HG02759 (cell line): ENCODE measurements at regions not wholly inside any gene's neighbourhood (a gene's known extent, or its start where the extent isn't known, plus 50 kb on each side); places are given as distances from the start of the nearest gene placed in this dataset.

ENCODE experiments used
- ATAC-seq: cut with Tn5 transposase; IDR thresholded peaks from one replicate; pipeline ENCODE4 v1.9.1; 2021; ENCODE audit warnings: mild to moderate bottlenecking, moderate library complexity; ENCODE audit not compliant: unreplicated experiment

DNA sequence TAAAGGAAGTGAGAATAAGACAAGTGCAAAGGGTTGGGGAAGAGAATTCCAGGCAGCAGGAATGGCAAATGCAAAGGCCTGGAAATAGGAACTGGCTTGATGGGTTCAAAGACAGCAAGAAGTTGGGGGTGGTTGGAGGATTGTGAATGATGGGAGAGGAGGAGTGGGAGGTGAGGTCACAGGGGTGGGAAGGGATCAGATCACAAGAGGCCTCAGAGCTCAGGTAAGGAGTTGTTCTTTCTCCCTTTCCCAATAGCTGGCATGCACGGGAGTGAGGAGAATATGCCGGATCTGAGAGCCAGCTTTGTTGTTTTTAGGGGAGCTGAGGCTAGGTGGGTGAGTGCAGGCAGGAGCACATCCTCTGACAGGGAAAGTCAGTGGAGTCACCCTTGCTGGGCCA lies 94.0 kb upstream of the RAB3GAP2 start:
- no peak for ATAC-seq

DNA sequence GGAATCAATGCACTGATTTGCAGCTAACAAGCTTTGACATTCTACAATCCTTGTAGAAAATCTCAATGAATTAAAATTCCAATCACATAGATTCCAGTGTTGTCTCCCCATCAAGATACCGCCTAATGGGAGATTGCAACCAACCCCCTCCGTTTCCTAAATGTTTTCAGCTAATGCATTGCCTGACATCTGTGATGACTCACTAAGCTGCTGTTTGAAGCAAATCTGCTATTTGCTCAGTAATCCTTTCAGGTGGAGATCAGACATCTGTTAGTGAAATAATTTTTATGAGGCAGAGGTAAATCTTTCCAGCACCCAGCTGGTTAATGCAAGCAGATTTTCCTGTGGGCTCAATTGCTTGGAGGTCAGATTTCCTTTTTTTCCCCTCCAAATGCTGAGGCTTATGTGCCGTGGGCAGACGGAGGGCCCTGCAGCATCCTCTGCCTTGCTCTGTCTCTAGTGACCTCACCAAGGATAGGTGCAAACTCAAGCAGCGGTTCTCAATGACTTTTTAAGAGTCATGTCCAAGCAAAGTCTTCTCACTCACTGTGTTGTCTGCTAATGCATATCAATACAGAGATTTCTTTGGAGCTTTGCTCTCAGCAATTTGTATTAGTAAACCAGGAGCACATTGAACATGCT lies 91.1 kb upstream of the RAB3GAP2 start:
- no peak for ATAC-seq

DNA sequence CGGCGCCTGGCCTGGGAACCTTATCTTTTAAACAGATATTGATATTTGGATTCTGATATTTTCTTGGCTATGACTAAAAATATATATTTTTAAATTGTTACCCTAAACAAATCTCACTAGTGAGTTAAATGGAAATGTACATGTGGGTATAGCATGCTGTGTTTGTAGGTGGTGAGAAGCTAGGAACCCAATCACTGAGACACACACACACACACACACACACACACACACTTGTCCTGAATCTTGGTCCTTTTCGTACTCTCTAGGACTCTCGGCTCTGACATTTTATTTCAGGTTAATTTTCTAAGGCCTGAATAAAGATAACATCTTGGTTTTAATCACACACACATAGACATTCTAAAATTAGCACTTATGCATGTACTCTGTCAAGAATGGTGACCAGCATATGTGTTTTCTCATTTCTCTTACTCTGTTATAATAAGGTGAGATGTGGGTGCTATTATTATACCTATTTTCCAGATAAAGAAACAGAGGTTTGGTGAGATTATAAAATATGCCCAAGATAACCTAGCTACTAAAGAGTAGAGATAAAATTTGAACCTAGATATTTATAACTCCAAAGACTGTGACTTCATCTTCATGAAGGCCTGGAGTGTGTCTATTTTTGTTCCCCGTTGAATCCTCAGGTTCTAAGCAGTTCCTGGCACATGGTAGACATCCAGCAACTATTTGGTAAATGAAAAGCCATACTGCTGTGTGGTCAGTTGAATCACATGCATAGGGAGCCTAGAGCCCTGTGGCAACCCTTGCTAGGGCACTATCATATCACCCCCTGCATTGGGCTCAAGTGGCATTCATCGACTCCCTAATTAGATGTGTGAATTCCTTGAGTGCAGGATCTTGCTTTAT lies 85.0 kb upstream of the RAB3GAP2 start:
- ATAC-seq = no peak

DNA sequence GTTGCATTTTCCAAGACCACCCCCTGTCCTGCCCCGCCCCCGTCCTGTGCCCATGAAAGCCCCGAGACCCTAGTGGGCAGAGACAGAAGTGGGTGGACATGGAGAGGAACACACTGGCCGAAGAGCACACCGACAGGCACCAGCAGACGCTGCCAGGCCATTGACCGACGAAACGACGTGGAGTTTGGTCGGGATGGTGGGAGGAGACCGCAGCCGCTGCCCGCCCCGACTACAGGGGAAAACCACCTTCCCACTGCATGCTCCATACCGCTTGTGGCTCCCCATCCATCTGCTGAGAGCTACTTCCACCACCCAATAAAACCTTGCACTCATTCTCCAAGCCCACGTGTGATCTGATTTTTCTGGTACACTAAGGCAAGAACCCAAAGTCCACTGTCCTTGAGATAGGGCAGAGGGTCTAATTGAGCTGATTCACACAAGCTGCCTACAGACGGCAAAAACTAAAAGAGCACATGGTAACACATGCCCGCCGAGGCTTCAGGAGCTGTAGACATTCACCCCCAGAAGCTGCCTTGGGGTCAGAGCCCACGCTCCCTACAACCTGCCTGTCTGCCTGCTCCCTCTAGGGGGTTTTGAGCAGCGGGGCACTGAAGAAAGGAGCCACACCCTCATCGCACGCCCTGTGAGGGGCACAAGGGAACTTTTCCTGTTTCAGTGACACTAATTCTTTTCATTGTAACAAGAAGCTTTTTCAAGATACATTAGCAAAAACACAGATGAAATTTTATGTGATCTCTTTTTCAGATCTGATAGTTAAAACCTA lies 81.2 kb upstream of the RAB3GAP2 start:
- ATAC-seq = no peak

DNA sequence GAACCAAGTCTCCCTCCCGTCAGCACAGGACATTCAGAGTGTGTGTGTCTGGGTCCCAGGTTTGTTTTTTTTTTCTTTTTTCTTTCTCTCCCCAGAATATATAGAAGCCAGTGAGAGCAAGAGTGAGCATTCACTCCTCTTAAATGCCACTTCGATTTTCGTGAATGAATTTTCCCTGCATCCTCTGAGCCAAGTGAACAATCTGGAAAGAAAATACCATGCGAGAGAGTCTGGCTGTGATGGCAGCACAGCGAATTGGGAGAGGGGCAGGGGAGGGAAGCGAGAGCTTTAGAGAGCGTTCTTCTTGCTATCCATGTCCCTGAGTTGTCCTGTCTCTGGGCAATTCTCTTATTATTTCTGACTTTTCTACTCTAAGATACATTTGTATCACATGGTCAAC lies 76.0 kb upstream of the RAB3GAP2 start:
- ATAC-seq = no peak

DNA sequence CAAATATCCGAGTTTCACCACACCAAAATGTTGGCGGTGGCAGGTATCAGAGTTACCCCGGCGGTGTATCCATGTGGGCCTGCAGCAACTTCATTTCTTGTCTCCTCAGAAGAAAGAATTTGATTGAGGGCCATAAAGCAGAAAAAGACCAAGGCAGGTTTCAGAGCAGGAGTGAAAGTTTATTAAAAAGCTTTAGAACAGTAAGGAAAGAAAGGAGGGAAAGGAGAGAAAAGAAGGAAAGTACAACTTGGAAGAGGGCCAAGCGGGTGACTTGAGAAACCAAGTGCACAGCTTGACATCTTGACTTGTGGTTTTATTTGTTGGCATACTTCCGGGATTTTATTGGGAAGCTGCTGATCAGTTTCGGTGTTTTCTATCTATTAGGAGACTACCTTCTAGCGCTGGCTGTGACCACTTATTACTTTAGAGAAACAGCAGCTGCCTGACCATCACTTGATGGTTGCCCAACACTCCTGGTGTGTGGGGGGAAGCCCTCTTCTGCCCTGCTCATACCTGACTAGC lies 75.5 kb upstream of the RAB3GAP2 start:
- ATAC-seq = no peak

DNA sequence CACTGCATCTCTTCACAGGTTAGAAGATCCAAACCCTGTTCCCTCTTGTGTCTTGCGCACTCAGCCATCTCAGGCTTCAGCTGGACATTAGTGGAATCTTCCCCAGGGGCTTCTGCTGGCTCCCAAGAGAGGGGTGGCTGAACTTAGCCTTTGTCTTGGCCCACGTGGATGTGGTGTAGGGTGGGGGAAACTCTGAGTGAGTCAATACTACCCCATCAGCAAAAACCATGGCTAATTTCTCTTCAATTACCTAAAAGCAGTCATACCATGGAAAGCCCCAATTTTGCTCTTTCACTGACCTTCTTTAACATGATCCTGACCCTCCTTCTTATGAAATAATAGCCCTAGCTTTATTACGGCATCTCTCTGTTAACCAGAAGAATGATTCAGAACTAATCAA lies 72.5 kb upstream of the RAB3GAP2 start:
- peak; percentile 76 for ATAC-seq

DNA sequence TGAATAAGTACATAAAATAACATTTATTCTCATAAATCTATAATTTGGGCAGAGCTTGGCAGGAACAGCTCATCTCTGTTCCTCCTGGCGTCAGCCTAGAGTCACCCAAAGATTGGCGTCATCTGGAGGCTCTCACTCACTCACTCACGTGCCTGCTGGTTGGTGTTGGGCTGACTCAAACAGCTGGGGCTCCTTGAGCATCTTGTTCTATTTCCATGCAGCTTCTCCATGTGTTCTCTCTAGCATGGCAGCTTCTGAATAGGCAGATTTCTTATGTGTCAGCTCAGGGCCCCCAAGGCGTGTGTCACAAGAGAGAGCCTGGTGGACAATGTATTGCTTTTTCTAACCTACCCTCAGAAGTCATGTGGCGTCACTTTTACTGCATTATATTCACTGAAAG lies 70.6 kb upstream of the RAB3GAP2 start:
- ATAC-seq = no peak

DNA sequence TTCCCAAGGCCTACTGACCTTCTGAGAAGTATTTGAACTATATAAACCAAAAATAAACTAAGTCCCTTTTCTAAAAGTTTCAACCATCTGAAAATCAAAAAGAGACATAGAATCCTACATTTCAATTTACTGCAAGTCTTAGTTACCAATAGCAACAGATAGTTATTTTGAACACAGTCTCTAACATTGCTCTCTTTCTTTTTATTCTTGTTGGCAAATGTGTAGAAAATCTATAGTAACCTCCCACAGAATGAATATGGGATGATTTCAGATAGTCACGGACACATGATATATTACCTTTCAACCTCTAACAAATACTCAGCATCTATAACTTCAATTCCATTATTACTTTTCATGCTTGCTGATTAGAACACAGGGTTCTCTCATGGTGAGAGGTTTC lies 68.9 kb upstream of the RAB3GAP2 start:
- no peak for ATAC-seq

DNA sequence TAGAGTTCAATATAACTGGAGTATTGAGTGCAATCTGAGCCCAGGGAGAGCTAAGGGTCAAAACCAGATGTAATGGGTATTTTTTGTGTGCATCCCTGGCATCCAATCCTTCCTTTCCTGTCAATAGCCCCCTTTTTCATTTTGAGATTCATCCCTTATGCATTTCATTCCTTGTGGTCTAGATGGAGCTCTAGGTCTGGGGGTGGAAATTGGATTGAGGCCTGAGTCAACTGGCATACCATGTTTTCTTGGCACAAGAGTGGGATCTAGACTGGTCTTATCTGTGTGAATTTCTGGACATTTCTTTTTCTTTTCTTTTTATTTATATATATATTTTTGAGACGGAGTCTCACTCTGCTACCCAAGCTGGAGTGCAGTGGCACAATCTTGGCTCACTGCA lies 67.3 kb upstream of the RAB3GAP2 start:
- no peak for ATAC-seq

DNA sequence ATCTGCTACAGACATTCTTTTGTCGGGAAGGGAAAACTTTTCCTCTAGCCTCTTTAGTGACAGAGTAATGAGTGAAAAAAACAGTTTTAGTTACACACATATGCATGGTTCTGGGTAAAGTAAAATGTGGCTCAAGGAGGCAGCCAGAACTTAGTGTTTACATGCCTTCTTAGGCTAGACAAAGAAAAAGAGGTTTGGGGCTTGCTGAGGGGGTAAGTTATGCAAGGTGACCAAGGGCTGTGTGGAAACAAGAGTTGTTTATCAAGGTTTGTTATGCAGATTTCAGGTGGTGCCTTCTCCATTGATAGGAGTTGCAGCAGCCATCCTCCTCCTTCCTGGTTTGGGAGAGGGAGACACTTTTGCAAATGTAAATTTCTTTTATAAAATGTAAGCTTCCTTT lies 66.5 kb upstream of the RAB3GAP2 start:
- no peak for ATAC-seq

DNA sequence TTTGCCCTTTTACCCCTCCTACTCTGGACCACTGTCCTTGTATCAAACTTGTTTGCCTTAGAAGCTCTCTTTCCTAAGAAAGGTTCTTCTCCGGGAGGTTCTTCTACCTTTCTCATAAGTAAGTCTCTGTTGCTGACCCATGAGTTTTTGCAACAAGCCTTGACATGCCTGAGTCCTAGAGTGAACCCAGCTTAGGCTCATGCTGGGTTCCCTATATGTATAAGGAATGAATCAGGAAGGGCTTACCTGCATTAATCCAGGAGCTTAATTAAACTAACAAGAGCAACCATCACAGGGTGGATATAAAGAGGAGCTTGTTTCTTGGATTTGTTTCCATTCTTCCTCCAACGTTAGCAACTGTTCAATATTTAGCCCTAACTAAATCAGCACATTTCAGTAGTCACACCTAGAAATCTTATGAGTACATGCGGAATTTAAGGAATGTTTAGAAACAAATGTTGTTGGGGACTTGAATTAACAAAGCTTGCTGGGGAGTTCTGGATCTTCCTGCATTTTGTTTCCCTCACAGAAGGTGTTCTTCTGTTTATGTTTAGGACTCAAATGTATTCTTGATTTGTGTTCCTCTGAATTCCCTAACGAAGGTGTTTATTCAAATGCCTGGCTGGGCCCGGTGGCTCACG lies 64.3 kb upstream of the RAB3GAP2 start:
- no peak for ATAC-seq

DNA sequence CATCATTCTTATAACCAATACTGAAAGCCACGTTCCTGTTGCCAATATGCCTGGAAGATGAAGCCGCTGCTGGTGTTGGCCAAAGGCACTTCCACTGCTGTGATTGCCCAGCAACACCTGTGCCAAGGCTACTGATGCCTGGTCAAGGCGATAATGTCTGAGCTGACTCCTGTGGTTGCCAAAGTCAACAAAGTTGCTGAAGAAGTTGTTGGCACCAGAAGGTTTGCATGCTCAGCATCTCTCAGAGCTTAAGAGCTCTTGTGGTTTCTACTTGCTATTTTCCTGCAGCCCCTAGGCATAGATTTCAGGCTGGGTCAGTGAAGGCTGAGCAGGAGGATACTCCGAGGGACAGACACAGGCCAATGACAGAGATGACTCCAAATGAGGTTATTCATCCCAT lies 63.4 kb upstream of the RAB3GAP2 start:
- no peak for ATAC-seq

DNA sequence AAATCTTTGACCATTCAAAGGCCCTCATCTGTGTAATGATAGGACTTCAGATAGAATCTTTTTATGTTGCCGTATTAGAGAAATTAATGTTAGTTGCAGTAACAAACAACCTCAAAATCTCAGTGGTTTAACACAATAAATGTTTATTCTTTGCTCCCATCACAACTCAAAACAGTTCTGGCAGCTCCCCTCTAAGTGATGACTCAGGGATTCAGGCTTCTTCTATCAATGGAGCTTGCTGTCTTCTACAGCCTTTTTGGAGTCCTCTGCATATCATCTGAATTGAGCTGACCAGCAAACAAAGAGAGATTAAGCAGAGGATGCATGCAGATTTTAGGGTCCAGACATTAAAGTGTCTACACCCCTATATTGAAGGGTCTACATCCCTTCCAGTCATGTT lies 59.1 kb upstream of the RAB3GAP2 start:
- ATAC-seq = no peak

DNA sequence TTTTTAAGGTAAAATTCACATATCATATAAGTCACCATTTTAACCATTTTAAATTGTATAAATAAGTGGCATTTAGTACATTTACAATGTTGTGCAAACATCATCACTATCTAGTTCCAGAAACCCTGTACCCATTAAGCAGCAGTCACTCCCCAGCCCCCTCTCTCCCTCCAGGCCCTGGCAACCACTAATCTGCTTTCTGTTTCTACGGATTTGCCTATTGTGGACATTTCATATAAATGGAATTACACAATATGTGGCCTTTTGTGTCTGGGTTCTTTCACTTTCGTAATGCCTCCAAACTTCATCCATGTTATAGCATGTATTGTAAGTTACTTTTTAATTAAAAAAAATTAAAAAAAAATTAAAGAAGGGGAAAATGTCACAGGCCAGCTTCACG lies 58.0 kb upstream of the RAB3GAP2 start:
- no peak for ATAC-seq

DNA sequence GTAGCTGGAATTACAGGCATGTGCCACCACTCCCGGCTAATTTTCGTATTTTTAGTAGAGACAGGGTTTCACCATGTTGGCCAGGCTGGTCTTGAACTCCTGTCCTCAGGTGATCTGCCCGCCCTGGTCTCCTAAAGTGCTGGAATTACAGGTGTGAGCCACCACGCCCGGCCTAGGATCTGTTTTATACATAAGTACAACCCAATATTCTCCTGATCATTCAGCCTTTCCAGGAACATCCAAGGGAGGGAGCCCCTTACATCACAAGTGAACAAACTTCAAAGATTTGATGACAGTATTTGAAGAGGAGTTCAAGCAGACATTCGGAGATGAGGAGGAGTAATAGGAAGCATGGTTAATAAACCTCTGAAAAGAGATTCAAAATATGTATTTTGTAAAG lies 54.9 kb upstream of the RAB3GAP2 start:
- no peak for ATAC-seq

DNA sequence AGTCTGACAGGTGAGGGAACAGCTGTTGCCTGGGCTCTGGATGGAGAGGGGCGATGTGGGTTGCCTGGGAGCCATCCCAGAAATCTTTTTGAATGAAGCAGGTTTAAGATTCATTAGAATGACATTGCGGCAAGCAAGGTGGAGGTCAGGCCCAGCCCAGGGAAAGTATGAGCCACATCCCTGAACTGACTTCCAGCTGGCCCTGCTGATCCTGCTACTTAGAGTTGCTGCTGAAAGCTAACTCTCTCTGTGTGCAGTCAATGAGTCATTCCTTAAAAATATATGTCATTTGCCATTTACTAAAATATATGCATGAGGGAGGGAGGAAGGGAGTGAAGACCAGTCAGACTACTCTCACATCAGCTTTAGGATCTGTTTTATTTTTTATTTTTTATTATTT lies 54.3 kb upstream of the RAB3GAP2 start:
- no peak for ATAC-seq

DNA sequence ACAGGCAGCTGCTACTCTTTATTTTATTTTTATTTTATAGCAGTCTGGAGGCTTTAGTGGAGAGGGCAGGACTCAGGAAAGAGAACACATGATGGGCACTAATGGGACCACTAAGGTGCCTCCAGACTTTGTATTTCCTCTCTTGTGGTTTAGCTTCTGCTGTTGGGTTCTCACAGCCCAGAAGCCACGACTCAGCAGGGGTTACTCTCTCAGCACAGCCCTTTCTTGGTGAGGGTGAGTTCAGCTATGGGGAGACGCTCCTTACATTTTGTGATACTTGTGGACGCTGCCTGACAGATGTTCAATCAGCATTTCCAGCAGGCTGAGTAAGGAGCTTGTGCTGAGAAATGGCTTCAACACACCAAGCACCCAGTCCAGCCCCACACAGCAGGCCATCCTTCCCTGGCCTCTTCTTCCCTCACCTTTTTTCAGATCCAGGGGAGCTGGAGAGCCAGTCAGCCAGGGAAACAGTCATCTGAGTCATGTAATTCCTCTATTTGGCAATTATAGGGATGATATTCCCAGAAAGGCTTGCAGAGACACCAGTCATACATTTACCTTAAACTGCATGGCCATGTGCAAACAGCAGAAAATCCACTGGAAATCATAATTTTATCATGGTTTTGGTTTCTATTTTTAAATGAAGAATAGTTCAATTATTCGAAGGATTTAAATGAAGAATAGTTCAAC lies 53.2 kb upstream of the RAB3GAP2 start:
- no peak for ATAC-seq

DNA sequence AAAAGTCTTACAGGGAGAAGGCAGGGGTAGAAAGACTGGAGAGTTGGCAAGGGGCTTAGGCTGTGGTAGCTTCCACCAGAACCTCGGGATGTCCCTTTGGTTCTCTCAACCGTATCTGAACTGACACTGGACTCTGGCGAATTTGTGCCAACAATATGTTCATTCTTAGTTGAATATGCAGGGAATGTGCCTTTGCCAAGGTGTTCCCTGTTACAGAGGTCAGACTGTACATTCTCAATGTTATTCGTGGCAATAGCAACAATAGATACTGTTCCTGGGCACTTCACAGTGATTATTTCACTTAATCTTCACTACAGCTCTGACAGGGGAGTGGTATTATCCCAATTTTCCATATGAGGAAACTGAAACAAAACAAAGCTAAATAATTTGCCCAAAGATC lies 51.5 kb upstream of the RAB3GAP2 start:
- no peak for ATAC-seq

DNA sequence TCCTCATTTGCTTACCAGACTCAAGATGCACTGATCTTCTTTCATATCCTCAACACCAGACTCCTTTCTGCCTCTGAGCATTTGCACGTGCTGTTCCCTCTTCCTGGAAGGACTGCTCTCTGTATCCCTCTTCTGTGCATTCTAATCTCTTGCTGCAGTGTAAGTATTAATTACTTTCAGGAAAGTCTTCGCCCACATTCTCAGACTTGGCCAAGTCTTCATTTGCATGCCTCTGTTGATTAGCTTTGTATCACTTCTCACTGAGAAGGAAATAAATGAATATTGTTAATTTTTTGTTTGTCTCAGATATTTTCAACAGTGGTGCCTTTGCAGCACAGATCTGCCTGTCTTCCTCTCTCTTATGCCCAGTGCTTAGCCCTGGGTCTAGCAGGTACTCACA lies 50.3 kb upstream of the RAB3GAP2 start:
- no peak for ATAC-seq
